Right ventricle myocardium inferior (tissue), 1 donor: ENCODE measurements at regions not wholly inside any gene's neighbourhood (a gene's known extent, or its start where the extent isn't known, plus 50 kb on each side); places are given as distances from the start of the nearest gene placed in this dataset.
"Not testable (repeated sequence)": the region's sequence is repeated elsewhere in the genome, so short reads cannot be mapped to it uniquely, and the experiment has no call there.

Experiments
- ATAC-seq: fragments of 200-7000 bp; cut with Tn5 transposase; one replicate; pipeline ENCODE4 v1.9.1; 2020; ENCODE audit warnings: mild to moderate bottlenecking, moderate library complexity
- DNase-seq: peaks from one replicate; pipeline ENCODE4 v3.0.0; 2021; ENCODE audit errors: missing footprints
- intact Hi-C: fragments of 100-400 bp; cut with DNase I; formaldehyde crosslinking; loops from one replicate; pipeline ENCODE4 v1.11.0; 2022
- donor health status: DM: no; HTN: yes; CAD: no; lungs with severe emphysema.

DNA sequence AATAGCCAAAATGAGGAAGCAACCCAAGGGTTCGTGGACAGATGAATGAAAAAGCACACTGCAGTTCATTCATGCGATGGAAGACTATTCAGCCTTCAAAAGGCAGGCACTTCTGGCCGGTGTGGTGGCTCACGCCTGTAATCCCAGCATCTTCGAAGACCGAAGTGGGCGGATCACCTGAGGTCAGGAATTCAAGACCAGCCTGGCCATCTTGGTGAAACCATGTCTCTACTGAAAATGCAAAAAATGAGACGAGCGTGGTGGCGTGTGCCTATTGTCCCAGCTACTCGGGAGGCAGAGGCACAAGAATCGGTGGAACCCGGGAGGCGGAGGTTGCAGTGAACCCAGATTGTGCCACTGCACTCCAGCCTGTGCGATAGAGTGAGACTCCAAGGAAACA is 114.1 kb upstream of the HMX1 start:
- DNase-seq, intact Hi-C loops: not testable (repeated sequence)

GRCh38 chr4:8984641-8985040 is 113.0 kb upstream of the HMX1 start:
- ATAC-seq, DNase-seq, intact Hi-C loops: not testable (repeated sequence)

More for the DNA sequence above, 114.1 kb upstream of the HMX1 start:
- not testable (repeated sequence) for ATAC-seq

- intact Hi-C loops, DNase-seq, ATAC-seq: not testable (repeated sequence)
Measured at GRCh38 chr4:8983921-8984320, 112.3 kb upstream of the HMX1 start.

DNA sequence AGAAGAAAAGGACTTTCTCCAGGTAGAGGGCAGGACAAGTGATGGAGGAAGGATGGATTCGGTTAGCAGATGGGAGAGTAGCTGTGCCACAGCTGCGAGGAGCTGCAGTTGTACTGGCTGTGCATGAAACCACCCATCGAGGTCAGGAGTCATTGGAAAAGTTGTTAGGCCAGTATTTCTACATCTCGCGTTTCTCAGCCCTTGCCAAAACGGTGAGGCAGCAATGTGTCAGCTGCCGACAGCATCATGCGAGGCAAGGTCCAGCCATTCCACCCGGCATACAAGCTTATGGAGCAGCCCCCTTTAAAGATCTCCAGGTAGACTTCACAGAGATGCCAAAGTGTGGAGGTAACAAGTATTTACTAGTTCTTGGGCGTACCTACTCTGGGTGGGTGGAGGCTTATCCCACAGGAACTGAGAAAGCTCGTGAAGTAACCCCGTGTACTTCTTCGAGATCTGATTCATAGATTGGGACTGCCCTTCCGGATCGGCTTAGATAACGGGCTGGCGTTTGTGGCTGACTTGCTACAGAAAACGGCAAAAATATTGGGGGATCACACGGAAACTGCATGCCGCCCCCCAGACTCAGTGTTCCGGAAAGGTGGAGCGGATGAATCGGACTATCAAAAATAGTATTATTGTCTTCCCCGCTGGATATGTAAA is 105.0 kb upstream of the HMX1 start:
- intact Hi-C loops, DNase-seq: not testable (repeated sequence)

DNA sequence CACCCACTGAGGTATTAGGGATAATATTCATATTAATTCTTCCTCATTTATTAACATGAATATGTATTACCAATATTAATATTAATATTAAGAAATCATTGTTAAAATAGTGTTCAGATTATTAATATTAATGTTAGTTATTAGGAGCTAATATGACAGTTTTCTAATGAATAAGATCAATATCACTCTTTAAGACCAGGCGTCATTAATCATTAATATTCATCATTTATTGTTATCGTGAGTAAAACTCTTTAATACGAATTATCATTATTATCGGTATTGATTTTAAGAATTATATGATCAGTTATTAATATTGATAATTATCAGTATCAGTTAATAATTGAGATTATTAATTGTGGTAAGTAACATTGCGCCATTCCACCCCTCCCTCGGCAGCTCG is 101.0 kb upstream of the HMX1 start:
- DNase-seq, intact Hi-C loops, ATAC-seq: not testable (repeated sequence)

More for the DNA sequence above, 105.0 kb upstream of the HMX1 start:
- not testable (repeated sequence) for ATAC-seq

GRCh38 chr4:8965896-8966295 is 94.3 kb upstream of the HMX1 start:
- DNase-seq, ATAC-seq, intact Hi-C loops: not testable (repeated sequence)

DNA sequence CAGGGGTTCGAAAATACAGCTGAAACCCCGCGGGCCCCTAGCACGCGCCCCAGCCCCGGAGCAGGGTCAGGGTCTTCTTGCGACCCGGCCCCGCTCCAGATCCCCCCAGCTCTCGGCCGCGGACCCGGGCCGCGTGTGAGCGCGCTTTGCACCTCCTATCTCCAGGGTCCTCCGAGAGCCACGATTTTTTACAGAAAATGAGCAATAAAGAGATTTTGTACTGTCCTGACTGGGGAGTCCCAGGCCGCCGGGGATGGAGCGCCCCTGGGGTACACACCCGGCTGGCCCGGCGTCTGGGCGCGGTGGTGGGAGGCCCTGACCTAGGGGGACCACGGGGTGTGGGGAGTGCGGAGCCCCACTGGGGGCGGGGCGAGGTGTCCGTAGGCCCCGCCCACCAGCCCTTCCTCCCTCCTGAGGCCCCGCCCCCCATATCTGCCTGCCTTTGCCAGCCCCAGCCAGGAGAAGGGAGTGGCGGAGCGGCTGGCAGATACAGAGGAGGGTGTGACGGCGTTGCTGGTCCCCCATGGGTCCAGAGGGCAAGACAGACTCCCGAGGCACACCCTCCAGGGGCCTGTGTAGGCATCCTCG is 92.7 kb upstream of the HMX1 start:
- intact Hi-C loops, ATAC-seq: not testable (repeated sequence)
- peak; percentile 35 for DNase-seq

DNA sequence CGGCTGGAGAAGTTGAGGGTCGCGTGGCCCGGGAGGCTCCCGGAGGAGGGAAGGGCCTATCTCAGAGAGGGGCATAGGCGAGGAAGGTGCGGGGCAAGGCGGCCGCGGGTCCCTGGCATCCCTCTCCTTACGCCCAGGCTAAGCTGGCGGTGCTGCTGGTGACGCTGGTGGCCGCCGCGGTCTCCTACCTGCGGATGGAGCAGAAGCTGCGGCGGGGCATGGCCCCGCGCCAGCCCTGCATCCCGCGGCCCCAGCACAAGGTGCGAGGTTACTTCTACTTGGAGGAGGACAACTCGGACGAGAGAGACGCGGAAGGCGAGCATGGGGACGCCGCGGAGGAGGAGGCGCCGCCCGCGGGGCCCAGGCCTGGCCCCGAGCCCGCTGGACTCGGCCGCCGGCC is 91.9 kb upstream of the HMX1 start:
- intact Hi-C loops, ATAC-seq: not testable (repeated sequence)

DNA sequence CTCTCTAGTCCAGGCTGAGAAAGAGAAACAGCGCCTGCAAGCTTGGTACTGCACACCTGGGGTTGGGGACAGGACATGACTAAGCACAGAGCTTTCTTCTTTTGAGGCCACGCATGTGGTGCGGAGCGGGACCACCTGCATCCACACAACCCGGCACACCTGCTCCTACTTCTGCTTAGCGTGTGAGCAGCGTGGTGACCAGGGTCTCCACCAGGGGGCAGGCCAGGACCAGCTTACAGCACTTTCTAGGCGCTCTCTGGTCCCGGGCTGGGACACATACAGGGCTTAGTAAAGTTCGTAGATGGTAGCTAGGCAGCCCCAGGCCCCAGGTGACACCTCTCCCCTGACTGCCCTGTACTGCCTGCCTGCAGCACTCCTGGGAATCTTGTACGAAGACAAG is 89.7 kb upstream of the HMX1 start:
- DNase-seq, ATAC-seq, intact Hi-C loops: not testable (repeated sequence)

More for the DNA sequence above, 91.9 kb upstream of the HMX1 start:
- not testable (repeated sequence) for DNase-seq

DNA sequence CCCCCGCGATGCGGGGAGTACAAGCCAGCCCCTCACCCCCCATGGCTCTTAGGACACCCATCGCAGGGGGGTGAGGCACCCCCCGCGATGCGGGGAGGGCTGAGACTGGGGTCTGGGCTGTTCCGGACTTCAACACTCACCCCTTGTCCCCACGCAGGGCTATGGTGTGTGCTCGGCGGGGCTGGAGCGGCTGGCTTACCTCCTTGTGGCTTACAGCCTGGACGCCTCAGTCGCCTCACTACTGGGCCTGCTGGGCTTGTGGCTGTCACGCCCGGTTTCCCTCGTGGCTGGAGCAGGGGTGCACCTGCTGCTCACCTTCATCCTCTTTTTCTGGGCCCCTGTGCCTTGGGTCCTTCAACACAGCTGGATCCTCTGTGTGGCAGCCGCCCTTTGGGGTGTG is 87.8 kb upstream of the HMX1 start:
- DNase-seq, ATAC-seq, intact Hi-C loops: not testable (repeated sequence)

DNA sequence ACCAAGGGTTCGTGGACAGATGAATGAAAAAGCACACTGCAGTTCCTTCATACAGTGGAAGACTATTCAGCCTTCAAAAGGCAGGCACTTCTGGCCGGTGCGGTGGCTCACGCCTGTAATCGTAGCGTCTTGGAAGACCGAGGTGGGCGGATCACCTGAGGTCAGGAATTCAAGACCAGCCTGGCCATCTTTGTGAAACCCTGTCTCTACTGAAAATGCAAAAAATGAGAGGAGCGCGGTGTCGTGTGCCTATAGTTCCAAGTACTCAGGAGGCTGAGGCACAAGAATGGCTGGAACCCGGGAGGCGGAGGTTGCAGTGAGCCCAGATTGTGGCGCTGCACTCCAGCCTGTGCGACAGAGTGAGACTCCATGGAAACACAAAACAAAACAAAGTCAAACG is 82.4 kb upstream of the HMX1 start:
- intact Hi-C loops, DNase-seq: not testable (repeated sequence)

DNA sequence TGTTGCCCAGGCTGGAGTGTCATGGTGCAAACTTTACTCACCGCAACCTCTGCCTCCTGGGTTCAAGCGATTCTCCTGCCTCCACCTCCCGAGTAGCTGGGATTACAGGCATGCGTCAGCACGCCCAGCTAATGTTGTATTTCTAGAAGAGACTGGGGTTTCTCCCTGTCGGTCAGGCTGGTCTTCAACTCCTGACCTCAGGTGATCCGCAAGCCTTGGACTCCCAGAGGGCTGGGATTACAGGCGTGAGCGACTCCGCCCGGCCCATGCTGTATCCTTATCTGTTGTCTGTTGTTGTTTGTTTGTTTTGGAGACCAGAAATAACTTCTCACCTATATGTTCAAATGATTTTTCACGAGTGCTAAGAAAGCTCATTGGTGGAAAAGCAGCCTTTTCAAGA is 81.2 kb upstream of the HMX1 start:
- DNase-seq, ATAC-seq, intact Hi-C loops: not testable (repeated sequence)

More for the DNA sequence above, 82.4 kb upstream of the HMX1 start:
- ATAC-seq, result not testable (repeated sequence)

GRCh38 chr4:8952109-8952508 is 80.5 kb upstream of the HMX1 start:
- intact Hi-C loops, DNase-seq, ATAC-seq: not testable (repeated sequence)

DNA sequence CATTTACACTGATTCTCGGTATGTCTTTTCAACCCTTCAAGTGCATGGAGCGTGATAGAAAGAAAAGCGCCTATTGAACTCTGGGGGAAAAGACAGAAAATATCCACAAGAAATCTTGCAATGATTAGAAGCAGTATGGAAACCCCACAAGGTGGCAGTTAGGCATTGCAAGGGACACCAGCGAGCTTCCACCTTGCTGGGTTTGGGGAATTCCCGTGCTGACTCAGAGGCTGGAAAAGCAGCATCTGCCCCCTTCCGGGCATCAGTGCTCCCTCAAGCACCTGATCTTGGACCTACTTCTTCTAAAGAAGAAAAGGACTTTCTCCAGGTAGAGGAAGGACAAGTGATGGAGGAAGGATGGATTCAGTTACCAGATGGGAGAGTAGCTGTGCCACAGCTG is 73.9 kb upstream of the HMX1 start:
- DNase-seq, ATAC-seq, intact Hi-C loops: not testable (repeated sequence)

DNA sequence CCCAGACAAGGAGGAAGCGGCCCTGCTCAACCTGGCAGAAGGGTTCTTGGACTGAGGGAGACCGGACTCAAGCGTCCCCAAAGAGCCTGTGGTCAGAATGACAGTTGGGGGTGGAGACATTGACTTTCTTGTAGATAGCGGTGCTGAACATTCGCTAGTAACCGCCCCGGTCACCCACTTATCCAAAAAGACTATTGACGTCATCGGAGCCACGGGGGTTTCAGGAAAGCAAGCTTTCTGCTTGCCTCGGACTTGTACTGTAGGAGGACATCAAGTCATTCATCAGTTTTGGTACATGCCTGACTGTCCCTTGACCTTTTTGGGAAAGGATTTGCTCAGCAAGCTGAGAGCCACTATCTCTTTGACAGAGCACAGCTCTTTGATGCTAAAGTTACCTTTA is 71.7 kb upstream of the HMX1 start:
- DNase-seq, result peak; percentile 35
- intact Hi-C loops, result not testable (repeated sequence)

GRCh38 chr4:8942088-8942487 is 70.4 kb upstream of the HMX1 start:
- intact Hi-C loops, ATAC-seq, DNase-seq: not testable (repeated sequence)

More for the DNA sequence above, 71.7 kb upstream of the HMX1 start:
- ATAC-seq, result not testable (repeated sequence)

DNA sequence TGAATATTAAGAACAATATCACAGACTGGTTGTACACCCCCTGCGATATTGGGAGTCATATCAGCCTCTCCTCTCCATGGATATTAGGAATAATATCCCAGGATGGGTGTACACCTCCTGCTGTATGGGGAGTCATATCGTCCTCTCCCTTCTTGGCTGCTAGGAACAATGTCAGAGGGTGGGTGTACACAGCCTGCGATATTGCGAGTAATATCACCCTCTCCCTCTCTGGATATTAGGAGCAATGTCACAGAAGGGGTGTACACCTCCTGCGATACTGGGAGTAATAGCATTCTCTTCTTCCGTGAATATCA is 69.8 kb upstream of the HMX1 start:
- DNase-seq, ATAC-seq, intact Hi-C loops: not testable (repeated sequence)

GRCh38 chr4:8940792-8941491 is 69.3 kb upstream of the HMX1 start:
- no peak for DNase-seq
- intact Hi-C loops, result no loop called here
- no peak for ATAC-seq
